ENCODE measurements at regions not wholly inside any gene's neighbourhood (a gene's known extent, or its start where the extent isn't known, plus 50 kb on each side); places are given as distances from the start of the nearest gene placed in this dataset.

- H3K9me1 ChIP-seq (ENCODE audit: control insufficient read depth, insufficient read depth, low read length): no peaks in the 10 kb centered on the region
- H3K27ac ChIP-seq (ENCODE audit: extremely low read depth, low read depth, low read length): no peak overlapping the region
- H4K20me1 ChIP-seq (replicated peaks; ENCODE audit: control insufficient read depth, insufficient read depth, low read length): no peaks in the 10 kb centered on the region
- H2AFZ ChIP-seq (ENCODE audit: low read depth, low read length): no peak overlapping the region
- intact Hi-C loops (cut with micrococcal nuclease): loop anchor here (2.0 to 5.0 kb wide), 2 partner anchors 105 to 118 kb away; no protein-coding TSS in a partner anchor
- H3K9ac ChIP-seq (ENCODE audit: insufficient read depth in 1 of 2, low read depth in 2 of 2, low read length in 2 of 2): 0 out of 4 replicates have a peak overlapping the region, but pooled peaks of 1 of the 2 experiments have one; percentile 2
- H3K27me3 ChIP-seq (ENCODE audit: control insufficient read depth in 2 of 2, insufficient read depth in 2 of 2, low read length in 2 of 2): no peaks in the 10 kb centered on the region
- DNase-seq (ENCODE audit: extremely low read depth in 1 of 4, low spot score in 3 of 4) (no peak), FAIRE-seq (no peak), ATAC-seq (no peak)
- no peak overlapping the region for H3K4me3 ChIP-seq
- no peaks in the 10 kb centered on the region for H3K79me2 ChIP-seq (ENCODE audit: control insufficient read depth, insufficient read depth, low read length)
- H3K9me3 ChIP-seq (replicated peaks; ENCODE audit: control insufficient read depth, insufficient read depth, low read depth, low read length): no peaks in the 10 kb centered on the region
- in situ Hi-C loops (cut with MboI): no loop called here
- H3K4me1 ChIP-seq (replicated peaks in 1 of 2; ENCODE audit: control insufficient read depth in 2 of 2, insufficient read depth in 2 of 2, low read length in 2 of 2): peaks cover 21 to 29% of the 10 kb centered on the region in 2 experiments
- BruUV-seq (replicated peaks): no TSS peak
- no peak overlapping the region for H3K4me2 ChIP-seq (ENCODE audit: insufficient read depth, low read length)
- ChIA-PET CTCF (ENCODE audit: low intra/inter-chr PET ratio) (no interaction called here), POLR2A (interaction anchor here (0.7 kb wide), 2 partner anchors 14 to 157 kb away, joined by 3 to 4 read pairs; no protein-coding TSS in a partner anchor)
- H3K36me3 ChIP-seq (ENCODE audit: control insufficient read depth, insufficient read depth, low read length): no peaks in the 10 kb centered on the region
- 57% methylated on average over 10 of the region's 10 CpGs for WGBS (ENCODE audit: insufficient coverage, low coverage, missing lambda C conversion rate)
- TF ChIP-seq RUNX1 (IDR thresholded peaks at IDR 0.05; ENCODE audit: low read depth) (peak; percentile 40; the same call in 1 of the 2 replicates), TFAP4 (CRISPR knock-in tag; IDR thresholded peaks at IDR 0.05; ENCODE audit: borderline replicate concordance) (no peak), SRSF9 (IDR thresholded peaks at IDR 0.05; ENCODE audit: borderline replicate concordance, low read depth, low read length) (no peak), PHB2 (IDR thresholded peaks at IDR 0.05; ENCODE audit: low read depth) (no peak), SNRNP70 (optimal IDR thresholded peaks at IDR 0.05; ENCODE audit: low read depth, low read length) (no peak), U2AF1 (optimal IDR thresholded peaks at IDR 0.05; ENCODE audit: low read depth, low read length) (no peak), HBP1 (CRISPR knock-in tag; IDR thresholded peaks at IDR 0.05) (no peak), HDAC1 (IDR thresholded peaks at IDR 0.05) (no peak), SREBF2 (CRISPR knock-in tag; IDR thresholded peaks at IDR 0.05) (no peak), CTCF (IDR thresholded peaks at IDR 0.05 in 2 of 3, conservative IDR thresholded peaks at IDR 0.05 in 1 of 3; ENCODE audit: insufficient read depth in 2 of 3, low read depth in 1 of 3, low read length in 3 of 3) (no peak), ZNF583 (CRISPR knock-in tag; IDR thresholded peaks at IDR 0.05) (no peak), ESRRA (IDR thresholded peaks at IDR 0.05; ENCODE audit: borderline replicate concordance, low read depth) (peak; percentile 91), SIN3B (IDR thresholded peaks at IDR 0.05; ENCODE audit: low read depth) (0 out of 2 replicates have a peak, but pooled peaks have one; percentile 21), ZNF239 (CRISPR knock-in tag; IDR thresholded peaks at IDR 0.05) (no peak), CC2D1A (IDR thresholded peaks at IDR 0.05) (no peak), TSHZ1 (CRISPR knock-in tag; IDR thresholded peaks at IDR 0.05) (no peak)
Measured at GRCh38 chr6:43842231-43842794, 72.3 kb downstream of the VEGFA start.

Data from K562 (cell line).